IMR-90 (cell line): ENCODE measurements at regions not wholly inside any gene's neighbourhood (a gene's known extent, or its start where the extent isn't known, plus 50 kb on each side); places are given as distances from the start of the nearest gene placed in this dataset.

Experiments
- CTCF ChIP-seq: conservative IDR thresholded peaks from 2 replicates; pipeline ENCODE4 v1.5.1; 2012; ENCODE audit warnings: mild to moderate bottlenecking, low read depth, low read length, improper control_type of control experiment
- MXI1 ChIP-seq: IDR thresholded peaks from 2 replicates; pipeline ENCODE4 v1.6.1; 2012; ENCODE audit warnings: low read depth, mild to moderate bottlenecking, low read length, moderate library complexity, borderline replicate concordance

GRCh38 chr5:67577424-67577823 is 380.8 kb upstream of the CD180 start:
- no peak for TF ChIP-seq MXI1
- TF ChIP-seq CTCF, result no peak
